Activated B cell treated with CpG ODN at 0.5 μM for 24 hours (primary cell): ENCODE measurements at regions not wholly inside any gene's neighbourhood (a gene's known extent, or its start where the extent isn't known, plus 50 kb on each side); places are given as distances from the start of the nearest gene placed in this dataset.

ENCODE experiments used
- ATAC-seq: fragments of 200-7000 bp; cut with Tn5 transposase; one replicate; pipeline ENCODE4 v1.10.0; 2021; ENCODE audit warnings: low read depth, mild to moderate bottlenecking, moderate library complexity
- CTCF ChIA-PET: fragments of 350-600 bp; sonication (Branson Sonifier 250); formaldehyde crosslinking; loops from one replicate; lab custom pipeline; 2021; ENCODE audit warnings: antibody characterized with exemption; lab: Charles Lee
- POLR2A ChIA-PET: fragments of 350-600 bp; sonication (Branson Sonifier 250); formaldehyde crosslinking; loops from one replicate; lab custom pipeline; 2021; ENCODE audit warnings: antibody characterized with exemption; lab: Charles Lee
- DNase-seq: peaks from one replicate; pipeline ENCODE4 v3.0.0; 2022
- H3K27ac Mint-ChIP-seq: one replicate; pipeline ENCODE4 v1.8.0; 2020; ENCODE audit warnings: mixed read lengths
- H3K27me3 Mint-ChIP-seq: one replicate; pipeline ENCODE4 v1.8.0; 2021; ENCODE audit warnings: mixed read lengths
- H3K36me3 Mint-ChIP-seq: one replicate; pipeline ENCODE4 v1.8.0; 2021; ENCODE audit warnings: low read depth, mixed read lengths
- H3K4me1 Mint-ChIP-seq: one replicate; pipeline ENCODE4 v1.8.0; 2021; ENCODE audit warnings: mixed read lengths
- H3K4me3 Mint-ChIP-seq: one replicate; pipeline ENCODE4 v1.8.0; 2020; ENCODE audit warnings: mild to moderate bottlenecking, mixed read lengths
- H3K9me3 Mint-ChIP-seq: one replicate; pipeline ENCODE4 v1.8.0; 2020; ENCODE audit warnings: mixed read lengths
- intact Hi-C: fragments of 100-400 bp; cut with micrococcal nuclease; formaldehyde crosslinking; loops from one replicate; pipeline ENCODE4 v1.15.1; 2024
- TF ChIP-seq, protein P1 (sequence below): fragments of 200-600 bp; IDR thresholded peaks from one replicate; pipeline ENCODE4 v1.8.0; 2022; ENCODE audit warnings: antibody characterized with exemption, mild to moderate bottlenecking

DNA sequence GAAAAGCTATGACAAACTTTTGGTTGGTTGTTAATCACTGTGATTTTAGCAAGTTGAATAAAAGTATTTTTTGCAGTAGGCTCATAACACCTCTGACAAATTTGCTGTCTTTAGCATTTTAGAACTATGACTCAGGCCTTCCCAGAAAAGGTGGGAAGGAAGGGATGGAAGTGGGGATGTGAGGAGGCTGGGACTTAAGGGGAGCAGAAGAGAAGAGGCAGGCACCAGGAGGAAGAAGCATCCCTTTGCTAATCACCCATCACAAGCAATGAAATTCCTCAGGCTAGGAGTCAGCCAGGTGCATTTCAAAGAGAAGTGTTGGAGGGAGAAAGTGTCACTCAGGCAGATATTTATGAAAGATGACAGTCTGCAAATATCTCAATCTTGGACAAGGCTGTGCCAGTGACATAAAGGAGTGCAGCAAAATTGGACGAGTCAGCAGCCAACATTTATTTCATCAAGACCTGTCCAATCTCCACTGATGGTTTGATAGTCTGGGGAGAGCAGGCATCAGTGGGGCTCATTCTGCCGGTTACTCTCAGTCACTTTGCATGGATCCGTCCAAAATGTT is 337.3 kb upstream of the ARRDC4 start:
- CTCF ChIA-PET, result no interaction called here
- no peak for ATAC-seq
- no peak for DNase-seq
- no peaks in the 10 kb centered on the region for H3K4me1 Mint-ChIP-seq
- H3K27ac Mint-ChIP-seq, result no peak overlapping the region
- H3K4me3 Mint-ChIP-seq, result no peak overlapping the region
- intact Hi-C loops, result no loop called here
- H3K9me3 Mint-ChIP-seq, result peaks cover 1% of the 10 kb centered on the region
- no peaks in the 10 kb centered on the region for H3K36me3 Mint-ChIP-seq
- TF ChIP-seq, protein P1, sequence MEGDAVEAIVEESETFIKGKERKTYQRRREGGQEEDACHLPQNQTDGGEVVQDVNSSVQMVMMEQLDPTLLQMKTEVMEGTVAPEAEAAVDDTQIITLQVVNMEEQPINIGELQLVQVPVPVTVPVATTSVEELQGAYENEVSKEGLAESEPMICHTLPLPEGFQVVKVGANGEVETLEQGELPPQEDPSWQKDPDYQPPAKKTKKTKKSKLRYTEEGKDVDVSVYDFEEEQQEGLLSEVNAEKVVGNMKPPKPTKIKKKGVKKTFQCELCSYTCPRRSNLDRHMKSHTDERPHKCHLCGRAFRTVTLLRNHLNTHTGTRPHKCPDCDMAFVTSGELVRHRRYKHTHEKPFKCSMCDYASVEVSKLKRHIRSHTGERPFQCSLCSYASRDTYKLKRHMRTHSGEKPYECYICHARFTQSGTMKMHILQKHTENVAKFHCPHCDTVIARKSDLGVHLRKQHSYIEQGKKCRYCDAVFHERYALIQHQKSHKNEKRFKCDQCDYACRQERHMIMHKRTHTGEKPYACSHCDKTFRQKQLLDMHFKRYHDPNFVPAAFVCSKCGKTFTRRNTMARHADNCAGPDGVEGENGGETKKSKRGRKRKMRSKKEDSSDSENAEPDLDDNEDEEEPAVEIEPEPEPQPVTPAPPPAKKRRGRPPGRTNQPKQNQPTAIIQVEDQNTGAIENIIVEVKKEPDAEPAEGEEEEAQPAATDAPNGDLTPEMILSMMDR, result no peak
- no peaks in the 10 kb centered on the region for H3K27me3 Mint-ChIP-seq
- POLR2A ChIA-PET, result no interaction called here

DNA sequence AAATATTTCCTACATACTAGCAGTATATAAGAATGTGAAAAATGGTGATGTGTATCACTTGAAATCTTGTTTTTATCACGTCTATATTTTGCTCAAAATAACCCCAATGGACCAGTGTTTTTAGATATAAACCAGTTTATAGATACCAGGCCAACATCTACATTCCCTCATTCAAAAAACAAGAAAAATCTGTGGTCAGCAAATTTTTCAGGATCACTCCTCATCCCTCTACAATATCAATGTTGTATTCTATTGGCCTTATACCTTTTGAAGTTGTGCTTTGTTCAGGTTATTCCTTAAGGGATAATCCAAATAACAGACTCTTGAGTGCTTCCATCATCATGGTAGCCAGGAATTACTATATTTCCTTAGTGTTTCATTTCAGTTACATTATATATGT is 332.9 kb upstream of the ARRDC4 start:
- H3K27me3 Mint-ChIP-seq, result no peaks in the 10 kb centered on the region
- ATAC-seq, result no peak
- H3K4me3 Mint-ChIP-seq, result no peak overlapping the region
- H3K9me3 Mint-ChIP-seq, result peaks cover 7% of the 10 kb centered on the region
- H3K4me1 Mint-ChIP-seq, result no peaks in the 10 kb centered on the region
- H3K36me3 Mint-ChIP-seq, result no peaks in the 10 kb centered on the region
- CTCF ChIA-PET, result no interaction called here
- DNase-seq, result no peak
- intact Hi-C loops, result no loop called here
- TF ChIP-seq, protein P1, result no peak
- H3K27ac Mint-ChIP-seq, result no peak overlapping the region
- POLR2A ChIA-PET, result no interaction called here

DNA sequence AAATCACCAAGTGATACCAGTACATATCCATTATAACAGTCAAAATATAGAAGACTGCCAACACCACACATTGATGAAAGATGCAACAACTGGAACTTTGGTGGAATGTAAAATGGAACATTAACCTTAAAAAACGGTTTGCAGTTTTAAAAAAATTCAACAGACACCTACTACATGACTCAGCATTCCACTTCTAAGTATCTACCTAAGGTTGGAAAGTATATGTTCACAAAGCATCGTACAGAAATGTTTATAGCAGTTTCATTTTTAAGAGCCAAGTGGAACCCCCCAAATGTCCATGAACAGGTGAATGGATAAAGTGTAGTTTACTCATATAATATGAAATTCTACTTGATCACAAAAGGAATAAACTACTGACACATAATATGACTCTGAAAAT is 314.7 kb upstream of the ARRDC4 start:
- Mint-ChIP-seq H3K27ac (no peak overlapping the region), H3K4me1 (no peaks in the 10 kb centered on the region), H3K4me3 (no peak overlapping the region), H3K36me3 (no peaks in the 10 kb centered on the region), H3K9me3 (no peaks in the 10 kb centered on the region), H3K27me3 (no peaks in the 10 kb centered on the region)
- intact Hi-C loops, result no loop called here
- ChIA-PET CTCF (no interaction called here), POLR2A (no interaction called here)
- TF ChIP-seq, protein P1, result no peak
- ATAC-seq (no peak), DNase-seq (no peak)

DNA sequence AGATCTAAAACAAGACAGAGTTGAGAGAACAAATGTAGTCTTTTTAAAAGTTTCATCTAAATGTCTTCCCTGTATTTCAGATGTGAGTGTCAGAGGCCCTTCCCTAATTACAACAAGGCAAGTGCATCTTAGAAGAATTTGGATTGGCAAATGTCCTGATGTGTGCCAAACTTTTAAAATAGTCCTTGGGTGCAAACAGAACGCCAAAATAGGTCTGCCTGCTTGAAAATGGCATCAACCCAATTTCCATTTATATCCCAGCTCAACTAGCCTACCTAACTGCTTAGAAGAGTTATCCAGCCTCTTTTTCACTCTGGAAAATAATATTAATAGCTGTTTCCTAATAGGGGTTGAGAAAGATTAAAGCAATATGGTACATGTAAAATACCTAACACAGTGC is 311.8 kb upstream of the ARRDC4 start:
- Mint-ChIP-seq H3K27ac (no peak overlapping the region), H3K4me3 (no peak overlapping the region), H3K27me3 (peaks cover 1% of the 10 kb centered on the region), H3K36me3 (no peaks in the 10 kb centered on the region), H3K4me1 (no peaks in the 10 kb centered on the region), H3K9me3 (no peaks in the 10 kb centered on the region)
- ATAC-seq (no peak), DNase-seq (no peak)
- CTCF ChIA-PET, result no interaction called here
- TF ChIP-seq, protein P1, result no peak
- POLR2A ChIA-PET, result no interaction called here
- intact Hi-C loops, result no loop called here

DNA sequence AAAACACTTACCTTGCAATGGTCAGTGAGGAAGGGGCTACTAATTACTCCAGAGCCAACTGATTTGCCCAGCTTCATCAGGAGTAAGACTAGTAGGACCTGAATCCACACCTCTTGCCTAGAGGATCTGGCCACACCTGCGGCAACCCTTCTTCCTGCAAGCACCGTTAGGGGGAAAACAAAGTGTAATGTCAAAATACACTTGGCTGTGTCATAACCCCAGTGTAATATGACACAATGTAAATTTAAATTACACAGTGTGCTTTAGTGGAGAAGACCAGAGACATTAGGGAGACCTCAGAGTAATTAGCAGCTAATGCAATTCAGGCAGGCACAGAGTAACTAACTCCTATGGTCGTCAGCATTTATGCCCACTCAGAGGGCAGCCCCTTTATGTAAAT is 308.5 kb upstream of the ARRDC4 start:
- intact Hi-C loops, result no loop called here
- no peaks in the 10 kb centered on the region for H3K4me1 Mint-ChIP-seq
- ChIA-PET CTCF (no interaction called here), POLR2A (no interaction called here)
- TF ChIP-seq, protein P1, result no peak
- no peaks in the 10 kb centered on the region for H3K36me3 Mint-ChIP-seq
- no peak for ATAC-seq
- peaks cover 1% of the 10 kb centered on the region for H3K27me3 Mint-ChIP-seq
- H3K4me3 Mint-ChIP-seq, result no peak overlapping the region
- no peak overlapping the region for H3K27ac Mint-ChIP-seq
- DNase-seq, result no peak
- H3K9me3 Mint-ChIP-seq, result no peaks in the 10 kb centered on the region
